ENCODE measurements at regions not wholly inside any gene's neighbourhood (a gene's known extent, or its start where the extent isn't known, plus 50 kb on each side); places are given as distances from the start of the nearest gene placed in this dataset.
A peak's percentile ranks its signal among the peaks of the same experiment; 100 is the strongest.

- Histone ChIP-seq H2BK12ac (ENCODE audit: insufficient read length, low read depth, low read length) (no peak overlapping the region), H3K27ac (ENCODE audit: insufficient read length, low read depth, low read length) (no peak overlapping the region), H2BK5ac (ENCODE audit: insufficient read length, low read length) (no peak overlapping the region), H3K18ac (ENCODE audit: insufficient read length, low read depth, low read length) (no peak overlapping the region), H3K4ac (ENCODE audit: low read depth, low read length) (no peak overlapping the region), H2BK20ac (ENCODE audit: low read depth, low read length, poor library complexity, severe bottlenecking) (no peak overlapping the region), H2BK120ac (ENCODE audit: low read depth, low read length, poor library complexity, severe bottlenecking) (no peak overlapping the region), H3K4me1 (ENCODE audit: insufficient read depth, low read length) (peaks cover 14% of the 10 kb centered on the region; the same call in 1 of the 2 replicates), H4K8ac (replicated peaks; ENCODE audit: insufficient read length, low read depth, low read length) (no peak overlapping the region), H2AK5ac (ENCODE audit: insufficient read length, low read length) (no peak overlapping the region), H3T11ph (ENCODE audit: low read length) (no peak overlapping the region), H3K56ac (ENCODE audit: insufficient read length, low read depth, low read length) (no peak overlapping the region), H3K79me2 (ENCODE audit: insufficient read depth, low read length) (no peaks in the 10 kb centered on the region), H2BK15ac (ENCODE audit: low read depth, low read length) (no peak overlapping the region), H3K23ac (ENCODE audit: insufficient read length, low read depth, low read length) (no peak overlapping the region), H4K20me1 (ENCODE audit: control insufficient read depth, insufficient read depth, insufficient read length) (no peaks in the 10 kb centered on the region), H3K14ac (ENCODE audit: insufficient read depth, low read length) (no peak overlapping the region), H3K9me3 (ENCODE audit: control insufficient read depth, low read depth, low read length) (no peaks in the 10 kb centered on the region), H3K23me2 (ENCODE audit: insufficient read length, low read depth, low read length, poor library complexity, severe bottlenecking) (no peaks in the 10 kb centered on the region), H4K91ac (ENCODE audit: insufficient read length, low read depth, low read length) (no peak overlapping the region), H3K9ac (ENCODE audit: extremely low read depth, insufficient read length, low read length) (no peak overlapping the region), H2AFZ (ENCODE audit: low read length) (no peak overlapping the region), H4K5ac (ENCODE audit: insufficient read length, low read depth, low read length) (no peak overlapping the region), H3K79me1 (ENCODE audit: insufficient read depth, low read depth, low read length, poor library complexity, severe bottlenecking) (no peaks in the 10 kb centered on the region), H3K4me2 (ENCODE audit: insufficient read depth, insufficient read length, low read length) (peak overlapping the region; percentile 20), H3K27me3 (ENCODE audit: insufficient read depth, low read length) (no peaks in the 10 kb centered on the region)
- TF ChIP-seq, protein P1, sequence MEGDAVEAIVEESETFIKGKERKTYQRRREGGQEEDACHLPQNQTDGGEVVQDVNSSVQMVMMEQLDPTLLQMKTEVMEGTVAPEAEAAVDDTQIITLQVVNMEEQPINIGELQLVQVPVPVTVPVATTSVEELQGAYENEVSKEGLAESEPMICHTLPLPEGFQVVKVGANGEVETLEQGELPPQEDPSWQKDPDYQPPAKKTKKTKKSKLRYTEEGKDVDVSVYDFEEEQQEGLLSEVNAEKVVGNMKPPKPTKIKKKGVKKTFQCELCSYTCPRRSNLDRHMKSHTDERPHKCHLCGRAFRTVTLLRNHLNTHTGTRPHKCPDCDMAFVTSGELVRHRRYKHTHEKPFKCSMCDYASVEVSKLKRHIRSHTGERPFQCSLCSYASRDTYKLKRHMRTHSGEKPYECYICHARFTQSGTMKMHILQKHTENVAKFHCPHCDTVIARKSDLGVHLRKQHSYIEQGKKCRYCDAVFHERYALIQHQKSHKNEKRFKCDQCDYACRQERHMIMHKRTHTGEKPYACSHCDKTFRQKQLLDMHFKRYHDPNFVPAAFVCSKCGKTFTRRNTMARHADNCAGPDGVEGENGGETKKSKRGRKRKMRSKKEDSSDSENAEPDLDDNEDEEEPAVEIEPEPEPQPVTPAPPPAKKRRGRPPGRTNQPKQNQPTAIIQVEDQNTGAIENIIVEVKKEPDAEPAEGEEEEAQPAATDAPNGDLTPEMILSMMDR (conservative IDR thresholded peaks at IDR 0.05) = no peak
- no CpG with 5 or more reads among the region's 8 CpGs for WGBS (ENCODE audit: extremely low coverage, insufficient read length, low lambda C conversion rate)
- Mint-ChIP-seq H3K4me3 (no peak overlapping the region; a peak in 1 of 5 replicates), H3K9me3 (peaks cover 3 to 4% of the 10 kb centered on the region in 2 experiments; a peak in 3 of 5 replicates), H3K27ac (no peak overlapping the region; a peak in 1 of 7 replicates), H3K36me3 (ENCODE audit: insufficient read depth in 1 of 3, low read depth in 3 of 3) (peaks cover 0 to 4% (median 0%) of the 10 kb centered on the region in 3 experiments; a peak in 2 of 7 replicates), H3K4me1 (peaks cover 52% of the 10 kb centered on the region in 2 experiments), H3K27me3 (ENCODE audit: low read depth) (peaks cover 5% of the 10 kb centered on the region)
- DNase-seq = peak; percentile 32
Observed at GRCh38 chr2:219871351-219871750, 243.9 kb downstream of the SLC4A3 start.
